SJCRH30 (cell line): ENCODE measurements at regions not wholly inside any gene's neighbourhood (a gene's known extent, or its start where the extent isn't known, plus 50 kb on each side); places are given as distances from the start of the nearest gene placed in this dataset.

Source experiments
- DNase-seq, 2 experiments: peaks; one replicate each; pipeline ENCODE4 v3.0.0-alpha.2; 2015 to 2020
- H3K27ac ChIP-seq: fragments of 250-450 bp; sonication (Bioruptor Pico); 2 replicates; pipeline ENCODE4 v1.5.1; 2020; ENCODE audit warnings: mild to moderate bottlenecking, moderate library complexity
- H3K27me3 ChIP-seq: fragments of 250-450 bp; sonication (Bioruptor Pico); 2 replicates; pipeline ENCODE4 v1.5.1; 2020; ENCODE audit warnings: mild to moderate bottlenecking, moderate library complexity
- H3K36me3 ChIP-seq: fragments of 250-450 bp; sonication (Bioruptor Pico); 2 replicates; pipeline ENCODE4 v1.5.1; 2020; ENCODE audit warnings: mild to moderate bottlenecking, moderate library complexity
- H3K4me1 ChIP-seq: fragments of 250-450 bp; sonication (Bioruptor Pico); 2 replicates; pipeline ENCODE4 v1.5.1; 2020; ENCODE audit warnings: mild to moderate bottlenecking, moderate library complexity
- H3K4me3 ChIP-seq: fragments of 250-450 bp; sonication (Bioruptor Pico); 2 replicates; pipeline ENCODE4 v1.5.1; 2020; ENCODE audit warnings: mild to moderate bottlenecking, moderate library complexity
- H3K9me3 ChIP-seq: fragments of 250-450 bp; sonication (Bioruptor Pico); replicated peaks from 2 replicates; pipeline ENCODE4 v1.5.1; 2020; ENCODE audit warnings: mild to moderate bottlenecking, moderate library complexity

GRCh38 chr2:57888463-57888862 lies 158.1 kb upstream of the VRK2 start:
- DNase-seq: no peak
- Histone ChIP-seq H3K4me3 (no peak overlapping the region), H3K27ac (no peak overlapping the region), H3K36me3 (no peaks in the 10 kb centered on the region), H3K27me3 (no peaks in the 10 kb centered on the region), H3K9me3 (no peaks in the 10 kb centered on the region), H3K4me1 (peaks cover 7% of the 10 kb centered on the region; the same call in 1 of the 2 replicates)

- H3K27me3 ChIP-seq: no peaks in the 10 kb centered on the region
- no peaks in the 10 kb centered on the region for H3K36me3 ChIP-seq
- no peak overlapping the region for H3K4me3 ChIP-seq
- H3K9me3 ChIP-seq: no peaks in the 10 kb centered on the region
- peaks cover 18% of the 10 kb centered on the region for H3K4me1 ChIP-seq
- H3K27ac ChIP-seq: no peak overlapping the region
- DNase-seq: no peak
These were observed 156.1 kb upstream of the VRK2 start for GRCh38 chr2:57890464-57890863.

- H3K4me1 ChIP-seq: peaks cover 18% of the 10 kb centered on the region
- DNase-seq: no peak
- no peaks in the 10 kb centered on the region for H3K36me3 ChIP-seq
These were observed 155.4 kb upstream of the VRK2 start for GRCh38 chr2:57891086-57891712.

GRCh38 chr2:57892920-57893319 lies 153.7 kb upstream of the VRK2 start:
- no peaks in the 10 kb centered on the region for H3K36me3 ChIP-seq
- no peaks in the 10 kb centered on the region for H3K9me3 ChIP-seq
- no peaks in the 10 kb centered on the region for H3K27me3 ChIP-seq
- peak overlapping the region; percentile 68 for H3K27ac ChIP-seq
- H3K4me3 ChIP-seq: no peak overlapping the region
- DNase-seq: no peak
- H3K4me1 ChIP-seq: peaks cover 18% of the 10 kb centered on the region

More at GRCh38 chr2:57891086-57891712, 155.4 kb upstream of the VRK2 start:
- Histone ChIP-seq H3K4me3 (no peak overlapping the region), H3K27ac (no peak overlapping the region), H3K27me3 (no peaks in the 10 kb centered on the region), H3K9me3 (no peaks in the 10 kb centered on the region)

GRCh38 chr2:57893347-57893746 lies 153.3 kb upstream of the VRK2 start:
- Histone ChIP-seq H3K36me3 (no peaks in the 10 kb centered on the region), H3K9me3 (no peaks in the 10 kb centered on the region), H3K4me1 (peaks cover 18% of the 10 kb centered on the region), H3K4me3 (no peak overlapping the region), H3K27me3 (no peaks in the 10 kb centered on the region), H3K27ac (peak overlapping the region; percentile 68)
- DNase-seq: no peak

- H3K36me3 ChIP-seq: no peaks in the 10 kb centered on the region
- H3K27ac ChIP-seq: peak overlapping the region; percentile 68
- H3K4me1 ChIP-seq: peaks cover 18% of the 10 kb centered on the region
- peak; percentile 13 to 25 for DNase-seq
- no peak overlapping the region for H3K4me3 ChIP-seq
- no peaks in the 10 kb centered on the region for H3K9me3 ChIP-seq
- no peaks in the 10 kb centered on the region for H3K27me3 ChIP-seq
These were observed 152.8 kb upstream of the VRK2 start for GRCh38 chr2:57893786-57894185.

GRCh38 chr2:57894381-57894780 lies 152.2 kb upstream of the VRK2 start:
- Histone ChIP-seq H3K9me3 (no peaks in the 10 kb centered on the region), H3K36me3 (no peaks in the 10 kb centered on the region)

GRCh38 chr2:57897920-57898319 lies 148.7 kb upstream of the VRK2 start:
- Histone ChIP-seq H3K4me1 (peaks cover 14% of the 10 kb centered on the region), H3K36me3 (no peaks in the 10 kb centered on the region), H3K27ac (no peak overlapping the region), H3K27me3 (no peaks in the 10 kb centered on the region), H3K4me3 (no peak overlapping the region), H3K9me3 (no peaks in the 10 kb centered on the region)
- no peak for DNase-seq

More at GRCh38 chr2:57894381-57894780, 152.2 kb upstream of the VRK2 start:
- Histone ChIP-seq H3K27ac (peak overlapping the region; percentile 68), H3K27me3 (no peaks in the 10 kb centered on the region), H3K4me1 (peaks cover 18% of the 10 kb centered on the region), H3K4me3 (no peak overlapping the region)
- no peak for DNase-seq

- no peaks in the 10 kb centered on the region for H3K27me3 ChIP-seq
- no peaks in the 10 kb centered on the region for H3K4me1 ChIP-seq
- no peaks in the 10 kb centered on the region for H3K9me3 ChIP-seq
- no peak overlapping the region for H3K4me3 ChIP-seq
- no peak for DNase-seq
- no peak overlapping the region for H3K27ac ChIP-seq
- no peaks in the 10 kb centered on the region for H3K36me3 ChIP-seq
These were observed 146.7 kb upstream of the VRK2 start for GRCh38 chr2:57899898-57900297.

- Histone ChIP-seq H3K27ac (no peak overlapping the region), H3K9me3 (no peaks in the 10 kb centered on the region), H3K4me1 (no peaks in the 10 kb centered on the region), H3K4me3 (no peak overlapping the region), H3K27me3 (no peaks in the 10 kb centered on the region), H3K36me3 (no peaks in the 10 kb centered on the region)
- DNase-seq: no peak
These were observed 144.0 kb upstream of the VRK2 start for GRCh38 chr2:57902578-57902977.

GRCh38 chr2:57906152-57906732 lies 140.4 kb upstream of the VRK2 start:
- H3K27ac ChIP-seq: no peak overlapping the region
- H3K27me3 ChIP-seq: no peaks in the 10 kb centered on the region
- H3K9me3 ChIP-seq: no peaks in the 10 kb centered on the region
- H3K4me3 ChIP-seq: no peak overlapping the region
- DNase-seq: peak in 1 of 2 experiments; percentile 60
- H3K4me1 ChIP-seq: no peaks in the 10 kb centered on the region
- no peaks in the 10 kb centered on the region for H3K36me3 ChIP-seq

GRCh38 chr2:57907411-57907810 lies 139.2 kb upstream of the VRK2 start:
- no peaks in the 10 kb centered on the region for H3K27me3 ChIP-seq
- H3K36me3 ChIP-seq: no peaks in the 10 kb centered on the region
- no peaks in the 10 kb centered on the region for H3K9me3 ChIP-seq
- no peak for DNase-seq
- no peak overlapping the region for H3K27ac ChIP-seq
- H3K4me3 ChIP-seq: no peak overlapping the region
- H3K4me1 ChIP-seq: no peaks in the 10 kb centered on the region

GRCh38 chr2:57908736-57909161 lies 137.9 kb upstream of the VRK2 start:
- no peak overlapping the region for H3K4me3 ChIP-seq

GRCh38 chr2:57918126-57918525 lies 128.5 kb upstream of the VRK2 start:
- no peaks in the 10 kb centered on the region for H3K9me3 ChIP-seq
- 0 out of 2 replicates have a peak, but pooled peaks cover 3% of the 10 kb centered on the region for H3K27me3 ChIP-seq
- H3K27ac ChIP-seq: no peak overlapping the region
- H3K4me1 ChIP-seq: no peaks in the 10 kb centered on the region
- no peak overlapping the region for H3K4me3 ChIP-seq
- no peak for DNase-seq
- H3K36me3 ChIP-seq: no peaks in the 10 kb centered on the region

More at GRCh38 chr2:57908736-57909161, 137.9 kb upstream of the VRK2 start:
- Histone ChIP-seq H3K27me3 (no peaks in the 10 kb centered on the region), H3K4me1 (no peaks in the 10 kb centered on the region), H3K27ac (no peak overlapping the region), H3K9me3 (no peaks in the 10 kb centered on the region), H3K36me3 (no peaks in the 10 kb centered on the region)
- no peak for DNase-seq

GRCh38 chr2:57920342-57920939 lies 126.2 kb upstream of the VRK2 start:
- Histone ChIP-seq H3K4me1 (no peaks in the 10 kb centered on the region), H3K27me3 (0 out of 2 replicates have a peak, but pooled peaks cover 3% of the 10 kb centered on the region), H3K27ac (no peak overlapping the region), H3K36me3 (no peaks in the 10 kb centered on the region), H3K4me3 (no peak overlapping the region), H3K9me3 (no peaks in the 10 kb centered on the region)
- DNase-seq: no peak
